GM23338 (cell line): ENCODE measurements at regions not wholly inside any gene's neighbourhood (a gene's known extent, or its start where the extent isn't known, plus 50 kb on each side); places are given as distances from the start of the nearest gene placed in this dataset.

Experiments
- CREB1 ChIP-seq: fragments of 250-450 bp; sonication (Bioruptor Pico); IDR thresholded peaks from 2 replicates; pipeline ENCODE4 v1.5.0; 2020; ENCODE audit warnings: low read depth, mild to moderate bottlenecking, moderate library complexity
- EZH2 ChIP-seq: fragments of 200-600 bp; sonication (generic); IDR thresholded peaks from one replicate; pipeline ENCODE4 v1.8.0; 2017; ENCODE audit warnings: antibody characterized with exemption, mild to moderate bottlenecking, low read depth; ENCODE audit not compliant: unreplicated experiment
- EZH2phosphoT487 ChIP-seq: fragments of 200-600 bp; sonication (generic); IDR thresholded peaks from one replicate; pipeline ENCODE4 v1.8.1; 2018; ENCODE audit warnings: antibody characterized with exemption; ENCODE audit not compliant: unreplicated experiment
- JUNB ChIP-seq: IDR thresholded peaks from one replicate; pipeline ENCODE4 v1.6.1; 2016; ENCODE audit warnings: antibody characterized with exemption; ENCODE audit not compliant: unreplicated experiment
- POLR2AphosphoS5 ChIP-seq: IDR thresholded peaks from 2 replicates; pipeline ENCODE4 v1.6.1; 2016; ENCODE audit warnings: antibody characterized with exemption, low read depth
- TF ChIP-seq, protein P1 (sequence below), 2 experiments: fragments of 200-600 bp in 1 of 2; sonication (generic) in 1 of 2; conservative IDR thresholded peaks; 2 replicates each; pipeline versions ENCODE4 v1.5.1 to v1.6.1; 2016 to 2017; ENCODE audit warnings: antibody characterized with exemption in 2 of 2, low read depth in 2 of 2, mild to moderate bottlenecking in 2 of 2, moderate library complexity in 1 of 2
- TF ChIP-seq, protein P2 (sequence below): IDR thresholded peaks from one replicate; pipeline ENCODE4 v1.6.1; 2018; ENCODE audit warnings: antibody characterized with exemption; ENCODE audit not compliant: unreplicated experiment
- TF ChIP-seq, protein P3 (sequence below): IDR thresholded peaks from 2 replicates; pipeline ENCODE4 v1.6.1; 2016; ENCODE audit warnings: antibody characterized with exemption
- TF ChIP-seq, protein P4 (sequence below): fragments of 250-450 bp; sonication (Bioruptor Pico); IDR thresholded peaks from 2 replicates; pipeline ENCODE4 v1.5.0; 2020; ENCODE audit warnings: mild to moderate bottlenecking, moderate library complexity

DNA sequence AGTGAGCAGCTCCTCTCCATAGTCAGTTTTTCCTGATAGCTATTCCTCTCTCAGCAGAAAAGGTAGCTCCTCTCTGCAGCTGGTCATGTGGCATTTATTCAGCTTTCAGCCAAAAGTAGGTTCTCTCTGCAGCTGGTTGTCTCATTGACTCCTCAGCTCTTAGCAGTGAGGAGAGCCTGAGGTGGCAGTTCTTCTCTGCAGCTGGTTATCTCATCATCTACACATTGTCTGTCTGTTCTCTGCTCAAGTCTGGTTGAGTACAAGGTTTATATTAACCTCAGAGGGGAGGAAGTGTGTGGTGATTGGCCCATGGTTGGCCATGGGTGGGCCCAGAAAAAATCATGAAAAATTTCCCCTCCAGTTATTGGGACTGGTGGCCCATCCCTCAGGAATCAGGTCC lies 338.3 kb downstream of the KDM5D start:
- TF ChIP-seq, protein P1, sequence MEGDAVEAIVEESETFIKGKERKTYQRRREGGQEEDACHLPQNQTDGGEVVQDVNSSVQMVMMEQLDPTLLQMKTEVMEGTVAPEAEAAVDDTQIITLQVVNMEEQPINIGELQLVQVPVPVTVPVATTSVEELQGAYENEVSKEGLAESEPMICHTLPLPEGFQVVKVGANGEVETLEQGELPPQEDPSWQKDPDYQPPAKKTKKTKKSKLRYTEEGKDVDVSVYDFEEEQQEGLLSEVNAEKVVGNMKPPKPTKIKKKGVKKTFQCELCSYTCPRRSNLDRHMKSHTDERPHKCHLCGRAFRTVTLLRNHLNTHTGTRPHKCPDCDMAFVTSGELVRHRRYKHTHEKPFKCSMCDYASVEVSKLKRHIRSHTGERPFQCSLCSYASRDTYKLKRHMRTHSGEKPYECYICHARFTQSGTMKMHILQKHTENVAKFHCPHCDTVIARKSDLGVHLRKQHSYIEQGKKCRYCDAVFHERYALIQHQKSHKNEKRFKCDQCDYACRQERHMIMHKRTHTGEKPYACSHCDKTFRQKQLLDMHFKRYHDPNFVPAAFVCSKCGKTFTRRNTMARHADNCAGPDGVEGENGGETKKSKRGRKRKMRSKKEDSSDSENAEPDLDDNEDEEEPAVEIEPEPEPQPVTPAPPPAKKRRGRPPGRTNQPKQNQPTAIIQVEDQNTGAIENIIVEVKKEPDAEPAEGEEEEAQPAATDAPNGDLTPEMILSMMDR (conservative IDR thresholded peaks at IDR 0.05; ENCODE audit: low read depth in 2 of 2) = no peak
- TF ChIP-seq EZH2 (no peak), CREB1 (CRISPR knock-in tag) (no peak), JUNB (no peak), POLR2AphosphoS5 (no peak), EZH2phosphoT487 (no peak)
- TF ChIP-seq, protein P2, sequence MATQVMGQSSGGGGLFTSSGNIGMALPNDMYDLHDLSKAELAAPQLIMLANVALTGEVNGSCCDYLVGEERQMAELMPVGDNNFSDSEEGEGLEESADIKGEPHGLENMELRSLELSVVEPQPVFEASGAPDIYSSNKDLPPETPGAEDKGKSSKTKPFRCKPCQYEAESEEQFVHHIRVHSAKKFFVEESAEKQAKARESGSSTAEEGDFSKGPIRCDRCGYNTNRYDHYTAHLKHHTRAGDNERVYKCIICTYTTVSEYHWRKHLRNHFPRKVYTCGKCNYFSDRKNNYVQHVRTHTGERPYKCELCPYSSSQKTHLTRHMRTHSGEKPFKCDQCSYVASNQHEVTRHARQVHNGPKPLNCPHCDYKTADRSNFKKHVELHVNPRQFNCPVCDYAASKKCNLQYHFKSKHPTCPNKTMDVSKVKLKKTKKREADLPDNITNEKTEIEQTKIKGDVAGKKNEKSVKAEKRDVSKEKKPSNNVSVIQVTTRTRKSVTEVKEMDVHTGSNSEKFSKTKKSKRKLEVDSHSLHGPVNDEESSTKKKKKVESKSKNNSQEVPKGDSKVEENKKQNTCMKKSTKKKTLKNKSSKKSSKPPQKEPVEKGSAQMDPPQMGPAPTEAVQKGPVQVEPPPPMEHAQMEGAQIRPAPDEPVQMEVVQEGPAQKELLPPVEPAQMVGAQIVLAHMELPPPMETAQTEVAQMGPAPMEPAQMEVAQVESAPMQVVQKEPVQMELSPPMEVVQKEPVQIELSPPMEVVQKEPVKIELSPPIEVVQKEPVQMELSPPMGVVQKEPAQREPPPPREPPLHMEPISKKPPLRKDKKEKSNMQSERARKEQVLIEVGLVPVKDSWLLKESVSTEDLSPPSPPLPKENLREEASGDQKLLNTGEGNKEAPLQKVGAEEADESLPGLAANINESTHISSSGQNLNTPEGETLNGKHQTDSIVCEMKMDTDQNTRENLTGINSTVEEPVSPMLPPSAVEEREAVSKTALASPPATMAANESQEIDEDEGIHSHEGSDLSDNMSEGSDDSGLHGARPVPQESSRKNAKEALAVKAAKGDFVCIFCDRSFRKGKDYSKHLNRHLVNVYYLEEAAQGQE = no peak
- TF ChIP-seq, protein P3, sequence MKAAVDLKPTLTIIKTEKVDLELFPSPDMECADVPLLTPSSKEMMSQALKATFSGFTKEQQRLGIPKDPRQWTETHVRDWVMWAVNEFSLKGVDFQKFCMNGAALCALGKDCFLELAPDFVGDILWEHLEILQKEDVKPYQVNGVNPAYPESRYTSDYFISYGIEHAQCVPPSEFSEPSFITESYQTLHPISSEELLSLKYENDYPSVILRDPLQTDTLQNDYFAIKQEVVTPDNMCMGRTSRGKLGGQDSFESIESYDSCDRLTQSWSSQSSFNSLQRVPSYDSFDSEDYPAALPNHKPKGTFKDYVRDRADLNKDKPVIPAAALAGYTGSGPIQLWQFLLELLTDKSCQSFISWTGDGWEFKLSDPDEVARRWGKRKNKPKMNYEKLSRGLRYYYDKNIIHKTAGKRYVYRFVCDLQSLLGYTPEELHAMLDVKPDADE = no peak
- TF ChIP-seq, protein P4, sequence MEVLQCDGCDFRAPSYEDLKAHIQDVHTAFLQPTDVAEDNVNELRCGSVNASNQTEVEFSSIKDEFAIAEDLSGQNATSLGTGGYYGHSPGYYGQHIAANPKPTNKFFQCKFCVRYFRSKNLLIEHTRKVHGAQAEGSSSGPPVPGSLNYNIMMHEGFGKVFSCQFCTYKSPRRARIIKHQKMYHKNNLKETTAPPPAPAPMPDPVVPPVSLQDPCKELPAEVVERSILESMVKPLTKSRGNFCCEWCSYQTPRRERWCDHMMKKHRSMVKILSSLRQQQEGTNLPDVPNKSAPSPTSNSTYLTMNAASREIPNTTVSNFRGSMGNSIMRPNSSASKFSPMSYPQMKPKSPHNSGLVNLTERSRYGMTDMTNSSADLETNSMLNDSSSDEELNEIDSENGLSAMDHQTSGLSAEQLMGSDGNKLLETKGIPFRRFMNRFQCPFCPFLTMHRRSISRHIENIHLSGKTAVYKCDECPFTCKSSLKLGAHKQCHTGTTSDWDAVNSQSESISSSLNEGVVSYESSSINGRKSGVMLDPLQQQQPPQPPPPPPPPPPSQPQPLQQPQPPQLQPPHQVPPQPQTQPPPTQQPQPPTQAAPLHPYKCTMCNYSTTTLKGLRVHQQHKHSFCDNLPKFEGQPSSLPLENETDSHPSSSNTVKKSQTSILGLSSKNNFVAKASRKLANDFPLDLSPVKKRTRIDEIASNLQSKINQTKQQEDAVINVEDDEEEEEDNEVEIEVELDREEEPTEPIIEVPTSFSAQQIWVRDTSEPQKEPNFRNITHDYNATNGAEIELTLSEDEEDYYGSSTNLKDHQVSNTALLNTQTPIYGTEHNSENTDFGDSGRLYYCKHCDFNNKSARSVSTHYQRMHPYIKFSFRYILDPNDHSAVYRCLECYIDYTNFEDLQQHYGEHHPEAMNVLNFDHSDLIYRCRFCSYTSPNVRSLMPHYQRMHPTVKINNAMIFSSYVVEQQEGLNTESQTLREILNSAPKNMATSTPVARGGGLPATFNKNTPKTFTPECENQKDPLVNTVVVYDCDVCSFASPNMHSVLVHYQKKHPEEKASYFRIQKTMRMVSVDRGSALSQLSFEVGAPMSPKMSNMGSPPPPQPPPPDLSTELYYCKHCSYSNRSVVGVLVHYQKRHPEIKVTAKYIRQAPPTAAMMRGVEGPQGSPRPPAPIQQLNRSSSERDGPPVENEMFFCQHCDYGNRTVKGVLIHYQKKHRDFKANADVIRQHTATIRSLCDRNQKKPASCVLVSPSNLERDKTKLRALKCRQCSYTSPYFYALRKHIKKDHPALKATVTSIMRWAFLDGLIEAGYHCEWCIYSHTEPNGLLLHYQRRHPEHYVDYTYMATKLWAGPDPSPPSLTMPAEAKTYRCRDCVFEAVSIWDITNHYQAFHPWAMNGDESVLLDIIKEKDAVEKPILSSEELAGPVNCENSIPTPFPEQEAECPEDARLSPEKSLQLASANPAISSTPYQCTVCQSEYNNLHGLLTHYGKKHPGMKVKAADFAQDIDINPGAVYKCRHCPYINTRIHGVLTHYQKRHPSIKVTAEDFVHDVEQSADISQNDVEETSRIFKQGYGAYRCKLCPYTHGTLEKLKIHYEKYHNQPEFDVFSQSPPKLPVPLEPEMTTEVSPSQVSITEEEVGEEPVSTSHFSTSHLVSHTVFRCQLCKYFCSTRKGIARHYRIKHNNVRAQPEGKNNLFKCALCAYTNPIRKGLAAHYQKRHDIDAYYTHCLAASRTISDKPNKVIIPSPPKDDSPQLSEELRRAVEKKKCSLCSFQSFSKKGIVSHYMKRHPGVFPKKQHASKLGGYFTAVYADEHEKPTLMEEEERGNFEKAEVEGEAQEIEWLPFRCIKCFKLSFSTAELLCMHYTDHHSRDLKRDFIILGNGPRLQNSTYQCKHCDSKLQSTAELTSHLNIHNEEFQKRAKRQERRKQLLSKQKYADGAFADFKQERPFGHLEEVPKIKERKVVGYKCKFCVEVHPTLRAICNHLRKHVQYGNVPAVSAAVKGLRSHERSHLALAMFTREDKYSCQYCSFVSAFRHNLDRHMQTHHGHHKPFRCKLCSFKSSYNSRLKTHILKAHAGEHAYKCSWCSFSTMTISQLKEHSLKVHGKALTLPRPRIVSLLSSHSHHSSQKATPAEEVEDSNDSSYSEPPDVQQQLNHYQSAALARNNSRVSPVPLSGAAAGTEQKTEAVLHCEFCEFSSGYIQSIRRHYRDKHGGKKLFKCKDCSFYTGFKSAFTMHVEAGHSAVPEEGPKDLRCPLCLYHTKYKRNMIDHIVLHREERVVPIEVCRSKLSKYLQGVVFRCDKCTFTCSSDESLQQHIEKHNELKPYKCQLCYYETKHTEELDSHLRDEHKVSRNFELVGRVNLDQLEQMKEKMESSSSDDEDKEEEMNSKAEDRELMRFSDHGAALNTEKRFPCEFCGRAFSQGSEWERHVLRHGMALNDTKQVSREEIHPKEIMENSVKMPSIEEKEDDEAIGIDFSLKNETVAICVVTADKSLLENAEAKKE (CRISPR knock-in tag) = no peak
